ENCODE measurements at regions not wholly inside any gene's neighbourhood (a gene's known extent, or its start where the extent isn't known, plus 50 kb on each side); places are given as distances from the start of the nearest gene placed in this dataset.
"Not testable (repeated sequence)": the region's sequence is repeated elsewhere in the genome, so short reads cannot be mapped to it uniquely, and the experiment has no call there.

- H3K36me3 ChIP-seq: no peaks in the 10 kb centered on the region
- H3K4me1 ChIP-seq: no peaks in the 10 kb centered on the region
- TF ChIP-seq CTCF (IDR thresholded peaks at IDR 0.05) (no peak), POLR2A (IDR thresholded peaks at IDR 0.05) (no peak)
- no peak overlapping the region for H3K27ac ChIP-seq
- no peaks in the 10 kb centered on the region for H3K9me3 ChIP-seq
- no peaks in the 10 kb centered on the region for H3K27me3 ChIP-seq
- intact Hi-C loops (cut with DNase I; ENCODE audit: low total_unique reads): no loop called here
- H3K4me3 ChIP-seq: no peak overlapping the region
- DNase-seq: no peak
Observed at GRCh38 chr10:33703501-33704213, 369.2 kb upstream of the NRP1 start.

DNA sequence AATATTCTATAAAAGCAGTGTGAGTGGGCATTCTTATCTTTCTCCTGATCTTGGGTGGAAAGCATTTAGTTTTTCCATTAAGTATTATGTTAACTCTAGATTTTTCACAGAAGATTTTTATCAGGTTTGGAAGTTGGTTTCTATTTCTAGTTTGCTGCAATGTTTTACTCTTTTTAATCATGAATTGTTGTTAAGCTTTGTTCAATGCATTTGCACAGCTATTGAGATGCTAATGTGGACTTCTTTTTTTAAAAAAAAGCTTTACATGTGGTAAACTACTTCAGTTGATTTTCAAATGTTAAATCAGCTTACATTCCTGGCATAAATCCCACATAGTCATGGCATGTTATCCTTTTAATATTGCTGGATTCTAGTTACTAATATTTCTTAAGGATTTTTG is 363.6 kb upstream of the NRP1 start:
- Histone ChIP-seq H3K9me3 (no peaks in the 10 kb centered on the region), H3K4me1 (no peaks in the 10 kb centered on the region), H3K27ac (no peak overlapping the region), H3K27me3 (no peaks in the 10 kb centered on the region), H3K4me3 (no peak overlapping the region), H3K36me3 (no peaks in the 10 kb centered on the region)
- intact Hi-C loops (cut with DNase I; ENCODE audit: low total_unique reads): no loop called here
- no peak for DNase-seq
- TF ChIP-seq POLR2A (IDR thresholded peaks at IDR 0.05) (no peak), CTCF (IDR thresholded peaks at IDR 0.05) (no peak)

DNA sequence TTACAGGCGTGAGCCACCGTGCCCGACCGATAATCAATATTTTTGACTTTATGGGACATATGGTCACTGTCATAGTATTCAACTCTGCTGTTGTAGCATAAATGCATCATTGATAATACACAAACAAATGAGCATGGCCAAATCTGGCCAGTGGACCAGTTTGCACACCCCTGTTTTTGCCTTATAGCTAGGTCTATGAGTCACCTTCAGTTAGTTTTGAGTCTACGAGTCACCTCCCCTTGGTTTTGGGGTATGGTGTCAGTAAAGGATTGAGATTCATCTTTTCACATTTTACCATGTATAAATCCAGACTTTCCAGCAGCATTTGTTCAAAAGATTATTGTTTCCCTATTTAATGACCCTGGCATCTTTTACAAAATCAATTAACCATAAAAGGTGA is 362.5 kb upstream of the NRP1 start:
- Histone ChIP-seq H3K4me1 (no peaks in the 10 kb centered on the region), H3K27me3 (no peaks in the 10 kb centered on the region), H3K27ac (no peak overlapping the region), H3K36me3 (no peaks in the 10 kb centered on the region), H3K9me3 (no peaks in the 10 kb centered on the region), H3K4me3 (no peak overlapping the region)
- no peak for DNase-seq
- TF ChIP-seq CTCF (IDR thresholded peaks at IDR 0.05) (no peak), POLR2A (IDR thresholded peaks at IDR 0.05) (no peak)
- intact Hi-C loops (cut with DNase I; ENCODE audit: low total_unique reads): no loop called here

GRCh38 chr10:33695536-33695935 is 361.1 kb upstream of the NRP1 start:
- Histone ChIP-seq H3K9me3 (no peaks in the 10 kb centered on the region), H3K4me3 (no peak overlapping the region), H3K36me3 (no peaks in the 10 kb centered on the region), H3K27ac (no peak overlapping the region), H3K27me3 (no peaks in the 10 kb centered on the region), H3K4me1 (no peaks in the 10 kb centered on the region)
- intact Hi-C loops (cut with DNase I; ENCODE audit: low total_unique reads): no loop called here
- no peak for DNase-seq
- TF ChIP-seq CTCF (IDR thresholded peaks at IDR 0.05) (no peak), POLR2A (IDR thresholded peaks at IDR 0.05) (no peak)

GRCh38 chr10:33690536-33690935 is 356.1 kb upstream of the NRP1 start:
- H3K27ac ChIP-seq; H3K9me3 ChIP-seq; H3K4me3 ChIP-seq; H3K27me3 ChIP-seq; H3K36me3 ChIP-seq; intact Hi-C loops (cut with DNase I; ENCODE audit: low total_unique reads); DNase-seq; H3K4me1 ChIP-seq: not testable (repeated sequence)

GRCh38 chr10:33688506-33688905 is 354.0 kb upstream of the NRP1 start:
- no peak overlapping the region for H3K4me3 ChIP-seq
- no peak for DNase-seq
- no peak for TF ChIP-seq POLR2A (IDR thresholded peaks at IDR 0.05)
- TF ChIP-seq CTCF (IDR thresholded peaks at IDR 0.05): no peak
- H3K36me3 ChIP-seq: no peaks in the 10 kb centered on the region
- H3K27me3 ChIP-seq: no peaks in the 10 kb centered on the region
- H3K4me1 ChIP-seq: no peaks in the 10 kb centered on the region
- H3K9me3 ChIP-seq: peaks cover 0 to 3% of the 10 kb centered on the region in 2 donors
- intact Hi-C loops (cut with DNase I; ENCODE audit: low total_unique reads): no loop called here
- H3K27ac ChIP-seq: no peak overlapping the region

All from uterus (tissue), 3 donors.